ENCODE measurements at regions not wholly inside any gene's neighbourhood (a gene's known extent, or its start where the extent isn't known, plus 50 kb on each side); places are given as distances from the start of the nearest gene placed in this dataset.

DNA sequence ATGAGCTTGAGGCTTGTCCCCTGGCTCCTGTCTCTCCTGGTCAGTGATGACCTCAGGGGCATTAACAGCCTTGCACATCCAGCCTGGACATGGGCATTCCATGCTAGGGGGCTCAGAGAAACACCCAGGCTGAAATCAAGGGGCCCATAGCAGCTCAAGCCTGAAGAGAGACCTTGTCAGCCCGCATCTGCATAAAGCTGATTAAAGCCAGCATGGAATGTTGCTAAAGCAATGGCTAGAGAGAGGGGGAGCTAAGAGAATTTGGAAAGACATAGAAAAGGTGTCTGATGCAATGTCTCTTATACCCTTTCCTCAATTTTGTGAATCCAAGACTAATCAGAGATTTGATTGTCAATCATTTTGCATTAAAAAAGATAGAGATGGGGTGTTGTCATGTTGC, 51.4 kb upstream of the WSCD1 start:
- H3K27ac ChIP-seq (ENCODE audit: low read depth in 1 of 2, low read length in 1 of 2), result no peak overlapping the region
- H3K4me3 ChIP-seq (ENCODE audit: low read length in 2 of 2), result no peak overlapping the region
- WGBS, result 70% methylated on average over 1 of the region's 1 CpG
- no peaks in the 10 kb centered on the region for H3K4me1 ChIP-seq (ENCODE audit: control insufficient read depth in 2 of 2, insufficient read depth in 2 of 2, low read length in 2 of 2)
- H3K27me3 ChIP-seq (ENCODE audit: control insufficient read depth in 2 of 2, insufficient read depth in 1 of 2, low read length in 1 of 2), result no peaks in the 10 kb centered on the region
- no peaks in the 10 kb centered on the region for H3K36me3 ChIP-seq (ENCODE audit: control insufficient read depth in 2 of 2, insufficient read depth in 2 of 2, low read length in 1 of 2)
- no peak for DNase-seq (ENCODE audit: low read depth in 6 of 9, low spot score in 9 of 9)
- no peaks in the 10 kb centered on the region for H3K9me3 ChIP-seq (ENCODE audit: control insufficient read depth in 2 of 2, insufficient read depth in 1 of 2, low read length in 1 of 2)

DNA sequence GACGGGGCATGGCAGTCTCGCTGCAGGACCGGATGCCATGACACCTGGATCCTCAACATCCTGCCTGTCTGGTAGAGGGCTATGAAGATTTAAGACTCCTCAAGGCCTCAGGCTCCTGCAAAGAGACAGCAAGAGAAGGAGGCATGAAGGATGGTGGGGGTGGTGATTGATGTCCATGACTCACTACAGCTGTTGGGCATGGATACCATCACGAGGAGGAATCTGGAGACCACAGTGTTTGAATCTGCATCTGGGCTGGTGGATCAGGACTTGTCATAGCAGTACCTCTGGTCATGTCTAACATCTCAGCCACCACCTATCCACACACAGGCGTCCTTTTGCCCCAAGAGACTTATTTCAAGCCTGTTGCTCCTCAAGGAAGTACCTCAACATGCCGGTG, 50.2 kb upstream of the WSCD1 start:
- no peak for DNase-seq (ENCODE audit: low read depth in 6 of 9, low spot score in 9 of 9)
- WGBS, result 95% methylated on average over 6 of the region's 6 CpGs
- no peak overlapping the region for H3K4me3 ChIP-seq (ENCODE audit: low read length in 2 of 2)

DNA sequence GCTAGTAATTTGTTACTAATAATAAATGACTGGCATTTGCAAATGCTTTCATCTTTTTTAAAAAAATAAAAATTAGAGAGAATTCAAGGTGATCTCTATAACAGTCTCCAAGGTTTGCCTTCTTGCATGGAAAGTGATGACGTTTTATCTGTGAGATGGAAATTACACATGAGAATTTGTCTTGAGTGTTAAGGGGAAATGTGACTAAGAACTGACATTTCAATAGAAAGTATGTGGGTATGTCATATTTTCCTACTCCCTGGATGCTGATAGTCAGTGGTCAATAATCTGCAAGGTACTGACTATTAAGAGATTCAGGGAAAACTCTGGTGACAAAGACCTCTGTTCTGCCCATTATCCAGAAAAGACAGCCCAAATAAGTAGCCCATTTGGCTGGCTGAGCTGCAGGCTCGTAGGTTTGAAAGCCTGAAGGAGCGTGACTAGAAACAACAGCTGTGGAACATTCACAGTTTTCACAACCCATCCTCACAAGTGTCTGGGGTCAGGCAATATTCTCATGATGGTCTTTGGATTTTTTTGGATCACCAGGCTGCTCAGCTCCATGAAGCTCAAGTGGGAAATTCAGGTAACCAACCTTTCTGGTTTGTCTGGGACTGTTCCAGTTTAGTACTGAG, 49.7 kb upstream of the WSCD1 start:
- H3K9me3 ChIP-seq (ENCODE audit: control insufficient read depth in 2 of 2, insufficient read depth in 1 of 2, low read length in 1 of 2), result no peaks in the 10 kb centered on the region
- 62% methylated on average over 3 of the region's 3 CpGs for WGBS
- no peaks in the 10 kb centered on the region for H3K27me3 ChIP-seq (ENCODE audit: control insufficient read depth in 2 of 2, insufficient read depth in 1 of 2, low read length in 1 of 2)
- H3K36me3 ChIP-seq (ENCODE audit: control insufficient read depth in 2 of 2, insufficient read depth in 2 of 2, low read length in 1 of 2), result no peaks in the 10 kb centered on the region
- H3K4me1 ChIP-seq (ENCODE audit: control insufficient read depth in 2 of 2, insufficient read depth in 2 of 2, low read length in 2 of 2), result no peaks in the 10 kb centered on the region
- H3K27ac ChIP-seq (ENCODE audit: low read depth in 1 of 2, low read length in 1 of 2), result no peak overlapping the region
- H3K4me3 ChIP-seq (ENCODE audit: low read length in 2 of 2), result no peak overlapping the region
- no peak for DNase-seq (ENCODE audit: low read depth in 6 of 9, low spot score in 9 of 9)

More for the DNA sequence above, 50.2 kb upstream of the WSCD1 start:
- no peaks in the 10 kb centered on the region for H3K9me3 ChIP-seq (ENCODE audit: control insufficient read depth in 2 of 2, insufficient read depth in 1 of 2, low read length in 1 of 2)
- no peak overlapping the region for H3K27ac ChIP-seq (ENCODE audit: low read depth in 1 of 2, low read length in 1 of 2)
- H3K4me1 ChIP-seq (ENCODE audit: control insufficient read depth in 2 of 2, insufficient read depth in 2 of 2, low read length in 2 of 2), result no peaks in the 10 kb centered on the region
- no peaks in the 10 kb centered on the region for H3K36me3 ChIP-seq (ENCODE audit: control insufficient read depth in 2 of 2, insufficient read depth in 2 of 2, low read length in 1 of 2)
- no peaks in the 10 kb centered on the region for H3K27me3 ChIP-seq (ENCODE audit: control insufficient read depth in 2 of 2, insufficient read depth in 1 of 2, low read length in 1 of 2)
